HepG2 (cell line): ENCODE measurements at regions not wholly inside any gene's neighbourhood (a gene's known extent, or its start where the extent isn't known, plus 50 kb on each side); places are given as distances from the start of the nearest gene placed in this dataset.

Experiments
- ATAC-seq: fragments of 200-7000 bp; cut with Tn5 transposase; 3 replicates; pipeline ENCODE4 v1.9.1; 2020; ENCODE audit warnings: mild to moderate bottlenecking, moderate library complexity
- BruUV-seq: library from RNA; stranded (reverse); fragments of 400-500 nt; replicated peaks from 2 replicates; lab custom pipeline; 2021; lab: Mats Ljungman, UMichigan
- CTCF ChIA-PET: fragments of 300-600 bp; formaldehyde crosslinking; extraction: SDS; loops from one replicate; lab custom pipeline; 2021; ENCODE audit warnings: low total read pairs, inconsistent platforms, low intra/inter-chr PET ratio; lab: Yijun Ruan, JAX
- POLR2A ChIA-PET: fragments of 350-600 bp; sonication (Branson Sonifier 250); formaldehyde crosslinking; loops from one replicate; lab custom pipeline; 2020; ENCODE audit warnings: antibody characterized with exemption, inconsistent platforms; lab: Yijun Ruan, JAX
- DNase-seq: peaks from one replicate; pipeline ENCODE4 v3.0.0-alpha.2; 2015; ENCODE audit warnings: low spot score
- FAIRE-seq: peaks from 3 replicates; lab custom pipeline; 2011; peaks lifted over from hg19 to GRCh38; lab: Jason Lieb, UNC
- H2AFZ ChIP-seq: one replicate; pipeline ENCODE4 v1.6.1; 2011; ENCODE audit warnings: low read length, inconsistent platforms
- H3K27ac ChIP-seq: fragments of 300-600 bp; 3 replicates; pipeline ENCODE4 v1.8.0; 2011; ENCODE audit warnings: mixed run types, mild to moderate bottlenecking, mixed read lengths, low read length, inconsistent platforms; ENCODE audit not compliant: insufficient read depth; ENCODE audit errors: extremely low read length
- H3K27me3 ChIP-seq, 2 experiments: fragments of 200-600 bp in 1 of 2; 2 replicates in 1 of 2; 3 replicates in 1 of 2; pipeline versions ENCODE4 v1.6.0 to v1.8.0; 2011; ENCODE audit warnings: low read length in 2 of 2, mild to moderate bottlenecking in 2 of 2, moderate library complexity in 2 of 2, inconsistent platforms in 1 of 2; ENCODE audit not compliant: insufficient read depth in 2 of 2, control insufficient read depth in 1 of 2
- H3K36me3 ChIP-seq, 2 experiments: fragments of 200-600 bp in 1 of 2; replicated peaks in 1 of 2; 2 replicates in 1 of 2; 3 replicates in 1 of 2; pipeline versions ENCODE4 v1.5.1 to v1.8.0; 2011; ENCODE audit warnings: low read length in 2 of 2, inconsistent platforms in 1 of 2; ENCODE audit not compliant: insufficient read depth in 2 of 2, control insufficient read depth in 1 of 2
- H3K4me1 ChIP-seq: 2 replicates; pipeline ENCODE4 v1.5.1; 2012; ENCODE audit warnings: low read length, inconsistent platforms; ENCODE audit not compliant: insufficient read depth
- H3K4me2 ChIP-seq: 2 replicates; pipeline ENCODE4 v1.6.0; 2011; ENCODE audit warnings: low read depth, low read length, inconsistent platforms
- H3K4me3 ChIP-seq, 3 experiments: fragments of 200-600 bp in 1 of 3; sonication (generic), shearing (Covaris generic) in 1 of 3; replicated peaks in 1 of 3; 2 replicates each; pipeline ENCODE4 v1.5.1; 2011 to 2016; ENCODE audit warnings: low read length in 3 of 3, inconsistent platforms in 2 of 3, low read depth in 2 of 3, mild to moderate bottlenecking in 2 of 3, control low read depth in 1 of 3, mixed read lengths in 1 of 3; ENCODE audit not compliant: insufficient read depth in 1 of 3
- H3K79me2 ChIP-seq: one replicate; pipeline ENCODE4 v1.6.1; 2011; ENCODE audit warnings: low read length, inconsistent platforms; ENCODE audit not compliant: insufficient read depth
- H3K9ac ChIP-seq: 2 replicates; pipeline ENCODE4 v1.6.0; 2011; ENCODE audit warnings: mild to moderate bottlenecking, low read depth, low read length, inconsistent platforms; ENCODE audit not compliant: insufficient read depth
- H3K9me3 ChIP-seq: 2 replicates; pipeline ENCODE4 v1.5.1; 2012; ENCODE audit warnings: mild to moderate bottlenecking, low read length
- H4K20me1 ChIP-seq: 2 replicates; pipeline ENCODE4 v1.6.0; 2011; ENCODE audit warnings: inconsistent platforms, mild to moderate bottlenecking, low read length, moderate library complexity; ENCODE audit not compliant: insufficient read depth
- ARID3A ChIP-seq: IDR thresholded peaks from 2 replicates; pipeline ENCODE4 v1.6.1; 2012; ENCODE audit warnings: low read depth, low read length, improper control_type of control experiment
- EZH2 ChIP-seq: conservative IDR thresholded peaks from 2 replicates; pipeline ENCODE4 v1.6.1; 2012; ENCODE audit warnings: mild to moderate bottlenecking, low read depth, low read length, moderate library complexity
- HMG20A ChIP-seq: IDR thresholded peaks from 2 replicates; pipeline ENCODE4 v1.6.1; 2016; ENCODE audit warnings: borderline replicate concordance
- IRF2 ChIP-seq: IDR thresholded peaks from 2 replicates; pipeline ENCODE4 v1.6.1; 2018; ENCODE audit warnings: missing genetic modification reagents, missing compliant biosample characterization
- MTF2 ChIP-seq: sonication (generic); formaldehyde crosslinking; IDR thresholded peaks from 2 replicates; pipeline ENCODE4 v1.5.0; 2020; ENCODE audit warnings: missing genetic modification reagents, borderline replicate concordance
- NAIF1 ChIP-seq: sonication (generic); formaldehyde crosslinking; IDR thresholded peaks from 2 replicates; pipeline ENCODE4 v1.5.0; 2020; ENCODE audit warnings: mild to moderate bottlenecking, missing genetic modification reagents, borderline replicate concordance
- NCOA5 ChIP-seq: sonication (generic); formaldehyde crosslinking; IDR thresholded peaks from 2 replicates; pipeline ENCODE4 v1.4.0; 2020; ENCODE audit warnings: missing genetic modification reagents
- NFE2L2 ChIP-seq: fragments of 150-350 bp; IDR thresholded peaks from 2 replicates; pipeline ENCODE4 v1.6.1; 2014; ENCODE audit warnings: low read length
- NFIB ChIP-seq: sonication (generic); formaldehyde crosslinking; IDR thresholded peaks from 2 replicates; pipeline ENCODE4 v1.9.0; 2021; ENCODE audit warnings: missing genetic modification reagents, mild to moderate bottlenecking, borderline replicate concordance
- PHF8 ChIP-seq: sonication (generic); formaldehyde crosslinking; IDR thresholded peaks from 2 replicates; pipeline ENCODE4 v1.5.0; 2020; ENCODE audit warnings: missing genetic modification reagents
- ZBTB8A ChIP-seq: sonication (generic); formaldehyde crosslinking; IDR thresholded peaks from 2 replicates; pipeline ENCODE4 v1.4.0; 2020; ENCODE audit warnings: mild to moderate bottlenecking, low read depth, missing genetic modification reagents, borderline replicate concordance
- ZFYVE20 ChIP-seq: sonication (generic); formaldehyde crosslinking; IDR thresholded peaks from 2 replicates; pipeline ENCODE4 v1.8.0; 2023; ENCODE audit warnings: low read depth, mild to moderate bottlenecking, moderate library complexity, missing genetic modification reagents, borderline replicate concordance
- ZNF136 ChIP-seq: sonication (generic); formaldehyde crosslinking; IDR thresholded peaks from 2 replicates; pipeline ENCODE4 v1.8.1; 2022; ENCODE audit warnings: low read depth, mild to moderate bottlenecking, moderate library complexity, missing genetic modification reagents
- ZNF138 ChIP-seq: sonication (generic); formaldehyde crosslinking; IDR thresholded peaks from 2 replicates; pipeline ENCODE4 v1.5.0; 2020; ENCODE audit warnings: mild to moderate bottlenecking, low read depth, missing genetic modification reagents
- ZNF335 ChIP-seq: sonication (generic); formaldehyde crosslinking; IDR thresholded peaks from 2 replicates; pipeline ENCODE4 v1.4.0; 2020; ENCODE audit warnings: missing genetic modification reagents
- ZNF615 ChIP-seq: sonication (generic); formaldehyde crosslinking; IDR thresholded peaks from 2 replicates; pipeline ENCODE4 v1.5.0; 2020; ENCODE audit warnings: mild to moderate bottlenecking, missing genetic modification reagents, borderline replicate concordance
- ZNF691 ChIP-seq: sonication (generic); formaldehyde crosslinking; IDR thresholded peaks from 2 replicates; pipeline ENCODE4 v1.4.0; 2020; ENCODE audit warnings: missing genetic modification reagents, low read depth, mild to moderate bottlenecking, borderline replicate concordance
- ZNF878 ChIP-seq: sonication (generic); formaldehyde crosslinking; IDR thresholded peaks from 2 replicates; pipeline ENCODE4 v1.8.1; 2023; ENCODE audit warnings: mild to moderate bottlenecking, missing genetic modification reagents, moderate library complexity
- WGBS: methylation state at CpG from one replicate; pipeline ENCODE4 v1.1.6; 2017; ENCODE audit warnings: low lambda C conversion rate; 5-methylcytosine and 5-hydroxymethylcytosine counted together
- in situ Hi-C: cut with HindIII; loops from 2 replicates; pipeline ENCODE4 v1.10.0; 2017; ENCODE audit warnings: low pct_unique_long_range_greater_than_20kb; ENCODE audit not compliant: extremely low pct_ligation_motif_present
- intact Hi-C: fragments of 100-400 bp; cut with micrococcal nuclease; formaldehyde crosslinking; loops from one replicate; pipeline ENCODE4 v1.10.0; 2022; ENCODE audit not compliant: unreplicated experiment
- TF ChIP-seq, protein P1 (sequence below): sonication (generic); formaldehyde crosslinking; conservative IDR thresholded peaks from 2 replicates; pipeline ENCODE4 v1.4.0; 2020; ENCODE audit warnings: missing genetic modification reagents
- TF ChIP-seq, protein P2 (sequence below): sonication (generic); formaldehyde crosslinking; IDR thresholded peaks from 2 replicates; pipeline ENCODE4 v1.4.0; 2020; ENCODE audit warnings: missing genetic modification reagents, mild to moderate bottlenecking, borderline replicate concordance

DNA sequence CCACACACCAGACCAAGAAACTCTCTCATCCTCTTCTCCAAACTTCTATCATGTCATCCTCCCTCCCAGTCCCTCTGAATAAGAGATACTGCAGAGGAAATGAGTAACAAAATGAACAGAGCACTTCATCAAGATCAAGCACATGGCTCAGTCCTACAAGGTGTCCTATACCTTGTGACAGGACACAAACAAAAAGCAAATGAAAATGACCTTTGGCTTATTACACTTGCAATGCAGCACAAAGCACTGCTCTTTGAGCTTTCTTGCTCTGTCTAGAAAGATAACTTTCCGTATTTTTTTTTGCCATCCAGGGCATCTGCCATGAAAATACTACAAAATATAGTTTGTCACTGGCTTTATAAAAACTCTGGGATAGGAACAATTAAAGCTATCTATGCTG lies 402.7 kb downstream of the HNRNPD start (continued):
- no peak for TF ChIP-seq ZNF136
- TF ChIP-seq PHF8 (CRISPR knock-in tag), result no peak
- TF ChIP-seq ZNF691 (CRISPR knock-in tag), result no peak
- no peak for TF ChIP-seq IRF2 (CRISPR knock-in tag)
- TF ChIP-seq ZBTB8A, result no peak
- TF ChIP-seq, protein P1, sequence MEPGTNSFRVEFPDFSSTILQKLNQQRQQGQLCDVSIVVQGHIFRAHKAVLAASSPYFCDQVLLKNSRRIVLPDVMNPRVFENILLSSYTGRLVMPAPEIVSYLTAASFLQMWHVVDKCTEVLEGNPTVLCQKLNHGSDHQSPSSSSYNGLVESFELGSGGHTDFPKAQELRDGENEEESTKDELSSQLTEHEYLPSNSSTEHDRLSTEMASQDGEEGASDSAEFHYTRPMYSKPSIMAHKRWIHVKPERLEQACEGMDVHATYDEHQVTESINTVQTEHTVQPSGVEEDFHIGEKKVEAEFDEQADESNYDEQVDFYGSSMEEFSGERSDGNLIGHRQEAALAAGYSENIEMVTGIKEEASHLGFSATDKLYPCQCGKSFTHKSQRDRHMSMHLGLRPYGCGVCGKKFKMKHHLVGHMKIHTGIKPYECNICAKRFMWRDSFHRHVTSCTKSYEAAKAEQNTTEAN (CRISPR knock-in tag), result no peak
- TF ChIP-seq NAIF1 (CRISPR knock-in tag), result no peak
- TF ChIP-seq ZNF138, result no peak
- no peak for TF ChIP-seq EZH2
- TF ChIP-seq ZFYVE20 (CRISPR knock-in tag), result no peak
- TF ChIP-seq ZNF615 (CRISPR knock-in tag), result no peak
- TF ChIP-seq, all 625 proteins: peak for 0

GRCh38 chr4:81970454-81970853 lies 403.3 kb downstream of the HNRNPD start:
- ChIA-PET POLR2A (no interaction called here), CTCF (no interaction called here)
- Histone ChIP-seq H2AFZ (no peak overlapping the region), H3K4me3 (no peak overlapping the region), H4K20me1 (no peaks in the 10 kb centered on the region), H3K27ac (no peak overlapping the region), H3K4me2 (no peak overlapping the region), H3K36me3 (no peaks in the 10 kb centered on the region), H3K9me3 (no peaks in the 10 kb centered on the region), H3K27me3 (no peaks in the 10 kb centered on the region), H3K79me2 (no peaks in the 10 kb centered on the region), H3K4me1 (no peaks in the 10 kb centered on the region), H3K9ac (no peak overlapping the region)
- TF ChIP-seq ZNF335 (CRISPR knock-in tag), result no peak
- TF ChIP-seq HMG20A (CRISPR knock-in tag), result no peak
- TF ChIP-seq ARID3A, result no peak
- no peak for TF ChIP-seq NCOA5
- no peak for TF ChIP-seq ZNF878 (CRISPR knock-in tag)
- no peak for TF ChIP-seq MTF2 (CRISPR knock-in tag)
- TF ChIP-seq, protein P2, sequence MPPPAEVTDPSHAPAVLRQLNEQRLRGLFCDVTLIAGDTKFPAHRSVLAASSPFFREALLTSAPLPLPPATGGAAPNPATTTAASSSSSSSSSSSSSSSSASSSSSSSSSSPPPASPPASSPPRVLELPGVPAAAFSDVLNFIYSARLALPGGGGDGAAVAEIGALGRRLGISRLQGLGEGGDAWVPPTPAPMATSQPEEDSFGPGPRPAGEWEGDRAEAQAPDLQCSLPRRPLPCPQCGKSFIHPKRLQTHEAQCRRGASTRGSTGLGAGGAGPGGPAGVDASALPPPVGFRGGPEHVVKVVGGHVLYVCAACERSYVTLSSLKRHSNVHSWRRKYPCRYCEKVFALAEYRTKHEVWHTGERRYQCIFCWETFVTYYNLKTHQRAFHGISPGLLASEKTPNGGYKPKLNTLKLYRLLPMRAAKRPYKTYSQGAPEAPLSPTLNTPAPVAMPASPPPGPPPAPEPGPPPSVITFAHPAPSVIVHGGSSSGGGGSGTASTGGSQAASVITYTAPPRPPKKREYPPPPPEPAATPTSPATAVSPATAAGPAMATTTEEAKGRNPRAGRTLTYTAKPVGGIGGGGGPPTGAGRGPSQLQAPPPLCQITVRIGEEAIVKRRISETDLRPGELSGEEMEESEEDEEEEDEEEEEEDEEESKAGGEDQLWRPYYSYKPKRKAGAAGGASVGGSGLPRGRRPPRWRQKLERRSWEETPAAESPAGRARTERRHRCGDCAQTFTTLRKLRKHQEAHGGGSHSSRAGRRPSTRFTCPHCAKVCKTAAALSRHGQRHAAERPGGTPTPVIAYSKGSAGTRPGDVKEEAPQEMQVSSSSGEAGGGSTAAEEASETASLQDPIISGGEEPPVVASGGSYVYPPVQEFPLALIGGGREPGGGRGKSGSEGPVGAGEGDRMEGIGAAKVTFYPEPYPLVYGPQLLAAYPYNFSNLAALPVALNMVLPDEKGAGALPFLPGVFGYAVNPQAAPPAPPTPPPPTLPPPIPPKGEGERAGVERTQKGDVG, result no peak
- TF ChIP-seq NFE2L2, result no peak
- no peak for TF ChIP-seq NFIB (CRISPR knock-in tag)
- FAIRE-seq (no peak), DNase-seq (no peak), ATAC-seq (no peak)
- in situ Hi-C loops, result no loop called here
- no TSS peak for BruUV-seq
- WGBS, result 81% methylated on average over 1 of the region's 1 CpG
- intact Hi-C loops, result no loop called here
